ENCODE measurements at regions not wholly inside any gene's neighbourhood (a gene's known extent, or its start where the extent isn't known, plus 50 kb on each side); places are given as distances from the start of the nearest gene placed in this dataset.

GRCh38 chr3:194805546-194805945 is 119.9 kb downstream of the FAM43A start:
- no peak for DNase-seq

GRCh38 chr3:194806991-194807630 is 121.4 kb downstream of the FAM43A start:
- no peak for DNase-seq

GRCh38 chr3:194808640-194809097 is 123.0 kb downstream of the FAM43A start:
- DNase-seq, result no peak

GRCh38 chr3:194809382-194809781 is 123.7 kb downstream of the FAM43A start:
- DNase-seq, result no peak

- DNase-seq, result no peak
Observed at GRCh38 chr3:194810076-194810475, 124.4 kb downstream of the FAM43A start.

GRCh38 chr3:194811118-194811517 is 125.4 kb downstream of the FAM43A start:
- DNase-seq, result no peak

GRCh38 chr3:194812176-194812575 is 126.5 kb downstream of the FAM43A start:
- no peak for DNase-seq

- DNase-seq, result peak in 5 of 14 donors; percentile 11 to 65 (median 26)
Observed at GRCh38 chr3:194814878-194815357, 129.2 kb downstream of the FAM43A start.

GRCh38 chr3:194816748-194817591 is 131.3 kb downstream of the FAM43A start:
- no peak for DNase-seq

- no peak for DNase-seq
Observed at GRCh38 chr3:194817592-194817930, 131.9 kb downstream of the FAM43A start.

GRCh38 chr3:194817936-194818335 is 132.3 kb downstream of the FAM43A start:
- no peak for DNase-seq

GRCh38 chr3:194824100-194824499 is 138.4 kb downstream of the FAM43A start:
- DNase-seq, result no peak

- no peak for DNase-seq
Observed at GRCh38 chr3:194824701-194825111, 139.0 kb downstream of the FAM43A start.

GRCh38 chr3:194826594-194826993 is 140.9 kb downstream of the FAM43A start:
- no peak for DNase-seq

- no peak for DNase-seq
Observed at GRCh38 chr3:194827486-194827885, 141.8 kb downstream of the FAM43A start.

GRCh38 chr3:194828116-194828515 is 142.4 kb downstream of the FAM43A start:
- no peak for DNase-seq

GRCh38 chr3:194828926-194829325 is 143.2 kb downstream of the FAM43A start:
- DNase-seq, result no peak

GRCh38 chr3:194830401-194830800 is 144.7 kb downstream of the FAM43A start:
- DNase-seq, result no peak

GRCh38 chr3:194830978-194831377 is 145.3 kb downstream of the FAM43A start:
- DNase-seq, result no peak

- DNase-seq, result no peak
Observed at GRCh38 chr3:194832346-194833104, 146.8 kb downstream of the FAM43A start.

- DNase-seq, result no peak
Observed at GRCh38 chr3:194833114-194833910, 147.6 kb downstream of the FAM43A start.

GRCh38 chr3:194836661-194837060 is 151.0 kb downstream of the FAM43A start:
- peak in 1 of 14 donors; percentile 15 for DNase-seq
